HepG2 (cell line): ENCODE measurements at regions not wholly inside any gene's neighbourhood (a gene's known extent, or its start where the extent isn't known, plus 50 kb on each side); places are given as distances from the start of the nearest gene placed in this dataset.

ENCODE experiments used
- CBX1 ChIP-seq: IDR thresholded peaks from one replicate; pipeline ENCODE4 v1.6.1; 2016; ENCODE audit warnings: antibody characterized with exemption, low read depth
- MEIS2 ChIP-seq: sonication (generic); formaldehyde crosslinking; IDR thresholded peaks from 2 replicates; pipeline ENCODE4 v1.9.0; 2021; ENCODE audit warnings: mild to moderate bottlenecking, missing genetic modification reagents

DNA sequence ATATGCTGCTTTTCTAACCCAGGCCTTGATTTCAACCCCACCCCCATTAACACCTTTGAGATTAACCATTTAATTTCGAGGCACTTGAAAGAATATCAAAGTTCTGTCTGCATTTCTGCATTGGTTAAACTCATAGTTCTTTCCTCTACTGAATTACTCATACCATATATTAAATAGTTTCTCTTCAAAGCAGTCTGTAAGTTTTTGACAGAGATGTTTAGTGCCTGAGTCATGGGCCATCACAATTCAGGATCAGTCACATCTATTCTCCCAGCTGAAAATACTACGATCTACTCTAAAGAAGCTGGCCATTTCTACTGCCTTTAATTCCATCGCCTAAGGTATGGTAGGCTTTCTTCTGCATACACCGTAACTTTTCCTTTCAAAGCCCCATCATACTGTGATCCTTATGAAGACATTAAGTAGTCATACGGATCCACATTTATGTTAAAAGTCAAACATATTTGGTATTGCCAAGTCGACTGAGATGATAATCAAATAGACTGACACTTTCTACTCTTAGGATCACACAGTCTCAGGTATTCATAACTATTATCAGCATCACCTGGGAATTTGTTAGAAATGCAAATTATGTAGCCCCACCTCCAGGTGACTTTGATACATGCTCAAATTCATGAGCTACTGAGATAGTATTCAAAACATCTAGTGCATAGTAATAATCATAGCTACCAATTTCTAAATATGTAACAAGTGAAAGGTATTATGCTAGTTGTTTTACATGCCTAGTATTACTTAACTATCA lies 489.4 kb upstream of the IL12A start:
- no peak for TF ChIP-seq CBX1
- no peak for TF ChIP-seq MEIS2 (CRISPR knock-in tag)
